Hepatocyte (in vitro differentiated cells): ENCODE measurements at regions not wholly inside any gene's neighbourhood (a gene's known extent, or its start where the extent isn't known, plus 50 kb on each side); places are given as distances from the start of the nearest gene placed in this dataset.

Experiments
- CTCF ChIP-seq: fragments of 200-600 bp; sonication (generic); IDR thresholded peaks from 2 replicates; pipeline ENCODE4 v1.5.1; 2016; ENCODE audit warnings: antibody characterized with exemption, mild to moderate bottlenecking; ENCODE audit not compliant: poor library complexity
- EZH2 ChIP-seq: fragments of 200-600 bp; sonication (generic); IDR thresholded peaks from 2 replicates; pipeline ENCODE4 v1.6.1; 2016; ENCODE audit warnings: antibody characterized with exemption, mild to moderate bottlenecking, borderline replicate concordance
- EZH2phosphoT487 ChIP-seq: fragments of 200-600 bp; sonication (generic); IDR thresholded peaks from one replicate; pipeline ENCODE4 v1.6.1; 2018; ENCODE audit warnings: antibody characterized with exemption, mild to moderate bottlenecking, low read depth, moderate library complexity; ENCODE audit not compliant: unreplicated experiment, severe bottlenecking

- TF ChIP-seq EZH2 (no peak), CTCF (peak; percentile 53), EZH2phosphoT487 (no peak)
These were observed 149.6 kb upstream of the GNAO1 start for GRCh38 chr16:56041556-56042140.
